ENCODE measurements at regions not wholly inside any gene's neighbourhood (a gene's known extent, or its start where the extent isn't known, plus 50 kb on each side); places are given as distances from the start of the nearest gene placed in this dataset.

GRCh38 chr6:78580923-78581322 is 286.4 kb upstream of the IRAK1BP1 start:
- peaks cover 7% of the 10 kb centered on the region; the same call in 1 of the 2 replicates for H3K4me1 ChIP-seq (ENCODE audit: insufficient read depth, low read length)
- no peak overlapping the region for H3K9ac ChIP-seq (ENCODE audit: low read depth, low read length)
- H3K9me3 ChIP-seq (ENCODE audit: control insufficient read depth, insufficient read depth, low read length) = no peaks in the 10 kb centered on the region; the same call in 1 of the 2 replicates
- H3K36me3 ChIP-seq (ENCODE audit: insufficient read depth, low read length) = no peaks in the 10 kb centered on the region

GRCh38 chr6:78583079-78583478 is 284.3 kb upstream of the IRAK1BP1 start:
- no peak overlapping the region for H3K9ac ChIP-seq (ENCODE audit: low read depth, low read length)
- no peaks in the 10 kb centered on the region for H3K36me3 ChIP-seq (ENCODE audit: insufficient read depth, low read length)
- no peaks in the 10 kb centered on the region; the same call in 1 of the 2 replicates for H3K9me3 ChIP-seq (ENCODE audit: control insufficient read depth, insufficient read depth, low read length)
- peaks cover 7% of the 10 kb centered on the region; the same call in 1 of the 2 replicates for H3K4me1 ChIP-seq (ENCODE audit: insufficient read depth, low read length)

DNA sequence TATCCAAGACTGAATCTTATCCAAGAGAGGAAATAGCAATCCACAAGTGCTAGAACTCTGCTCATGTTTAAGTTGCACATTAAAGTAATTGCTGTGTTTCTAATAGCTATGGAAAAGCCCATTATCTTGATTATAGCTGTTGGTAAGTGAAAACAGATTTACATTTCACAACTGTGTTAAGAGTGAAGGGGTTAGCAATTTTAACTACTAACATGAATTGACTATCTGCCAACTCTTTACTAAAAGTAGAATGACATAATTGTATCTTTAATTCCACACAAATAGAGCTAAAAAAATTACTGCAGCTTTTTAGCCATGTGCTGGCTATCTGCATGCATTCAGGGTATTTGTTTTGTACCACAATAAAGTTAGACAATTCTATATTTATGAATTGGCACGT is 277.9 kb upstream of the IRAK1BP1 start:
- Histone ChIP-seq H3K4me1 (ENCODE audit: insufficient read depth, low read length) (no peaks in the 10 kb centered on the region), H3K9me3 (ENCODE audit: control insufficient read depth, insufficient read depth, low read length) (no peaks in the 10 kb centered on the region), H3K36me3 (ENCODE audit: insufficient read depth, low read length) (no peaks in the 10 kb centered on the region), H3K9ac (ENCODE audit: low read depth, low read length) (no peak overlapping the region)

DNA sequence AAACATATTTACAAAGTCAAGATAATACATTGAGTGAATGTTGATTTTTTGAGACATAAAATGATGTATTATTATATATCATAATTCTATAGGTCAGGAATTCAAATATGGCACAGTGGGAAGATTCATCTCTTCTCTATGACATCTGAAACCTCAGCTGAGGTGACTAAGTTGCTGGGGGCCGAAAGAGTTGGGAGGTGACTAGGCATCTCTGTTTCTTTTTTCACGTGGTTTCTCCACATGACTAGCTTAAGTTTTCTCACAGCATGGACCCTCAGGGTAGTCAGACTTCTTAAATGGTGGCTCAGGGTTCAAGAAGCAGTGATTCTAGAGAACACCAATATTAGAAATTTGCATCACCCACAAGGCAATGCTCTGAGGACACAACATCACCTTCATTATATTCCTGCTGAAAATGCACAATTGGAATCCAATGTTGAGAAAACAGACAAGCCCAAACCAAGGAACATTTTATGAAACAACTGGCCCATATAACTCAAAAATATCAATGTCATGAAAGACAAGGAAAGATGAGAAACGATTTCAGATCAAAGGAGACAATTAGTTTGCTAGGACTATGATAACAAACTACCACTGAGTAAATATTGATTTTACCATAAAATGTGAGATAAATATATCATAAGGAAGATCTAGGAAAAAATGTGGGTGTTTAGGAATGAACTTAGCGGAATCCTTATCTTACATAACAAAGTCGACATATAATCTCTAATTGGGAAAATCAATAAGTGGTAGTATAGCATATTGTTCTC is 273.3 kb upstream of the IRAK1BP1 start:
- Histone ChIP-seq H3K4me1 (ENCODE audit: insufficient read depth, low read length) (no peaks in the 10 kb centered on the region), H3K36me3 (ENCODE audit: insufficient read depth, low read length) (no peaks in the 10 kb centered on the region), H3K9ac (ENCODE audit: low read depth, low read length) (no peak overlapping the region), H3K9me3 (ENCODE audit: control insufficient read depth, insufficient read depth, low read length) (no peaks in the 10 kb centered on the region)

GRCh38 chr6:78594668-78595066 is 272.7 kb upstream of the IRAK1BP1 start:
- Histone ChIP-seq H3K9ac (ENCODE audit: low read depth, low read length) (no peak overlapping the region), H3K36me3 (ENCODE audit: insufficient read depth, low read length) (no peaks in the 10 kb centered on the region), H3K9me3 (ENCODE audit: control insufficient read depth, insufficient read depth, low read length) (no peaks in the 10 kb centered on the region), H3K4me1 (ENCODE audit: insufficient read depth, low read length) (no peaks in the 10 kb centered on the region)

DNA sequence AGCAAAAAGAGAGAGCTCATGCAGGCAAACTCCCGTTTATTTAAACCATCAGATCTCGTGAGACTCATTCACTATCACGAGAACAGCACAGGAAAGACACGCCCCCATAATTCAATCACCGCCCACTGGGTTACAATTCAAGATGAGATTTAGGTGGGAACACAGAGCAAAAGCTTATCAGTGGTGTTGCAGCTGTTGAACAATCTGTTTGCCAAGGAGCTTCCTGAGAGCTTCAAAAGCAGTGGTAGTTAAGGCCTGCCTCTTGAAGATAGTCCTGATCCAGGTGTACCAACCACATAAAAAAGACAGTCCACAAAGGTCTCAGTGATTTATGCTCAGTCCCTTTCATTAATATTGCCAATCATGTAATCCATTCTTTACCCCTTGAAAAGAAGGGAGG is 269.4 kb upstream of the IRAK1BP1 start:
- Histone ChIP-seq H3K9ac (ENCODE audit: low read depth, low read length) (no peak overlapping the region), H3K36me3 (ENCODE audit: insufficient read depth, low read length) (no peaks in the 10 kb centered on the region), H3K9me3 (ENCODE audit: control insufficient read depth, insufficient read depth, low read length) (no peaks in the 10 kb centered on the region), H3K4me1 (ENCODE audit: insufficient read depth, low read length) (no peaks in the 10 kb centered on the region)

DNA sequence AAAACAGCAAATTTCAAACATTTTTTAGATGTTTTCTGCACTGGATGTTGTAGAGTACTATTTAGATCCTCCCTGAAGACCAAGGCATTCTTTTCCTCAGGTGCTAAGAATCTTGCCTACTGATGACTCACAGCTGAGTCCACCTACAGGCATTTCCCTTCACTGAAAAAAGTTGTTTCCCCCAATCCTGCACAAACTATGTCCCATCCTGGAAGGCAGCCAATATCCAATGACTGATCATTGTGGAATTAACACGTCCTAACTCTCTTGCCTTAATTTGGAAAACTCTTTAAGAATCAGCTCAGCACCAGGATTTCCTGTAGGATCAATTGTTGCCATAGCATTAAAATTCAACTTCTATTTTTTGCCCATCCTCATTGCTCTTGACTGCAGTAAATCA is 268.4 kb upstream of the IRAK1BP1 start:
- no peaks in the 10 kb centered on the region for H3K9me3 ChIP-seq (ENCODE audit: control insufficient read depth, insufficient read depth, low read length)
- no peak overlapping the region for H3K9ac ChIP-seq (ENCODE audit: low read depth, low read length)
- H3K4me1 ChIP-seq (ENCODE audit: insufficient read depth, low read length) = no peaks in the 10 kb centered on the region
- H3K36me3 ChIP-seq (ENCODE audit: insufficient read depth, low read length) = no peaks in the 10 kb centered on the region

- Histone ChIP-seq H3K9ac (ENCODE audit: low read depth, low read length) (no peak overlapping the region), H3K4me1 (ENCODE audit: insufficient read depth, low read length) (no peaks in the 10 kb centered on the region), H3K9me3 (ENCODE audit: control insufficient read depth, insufficient read depth, low read length) (no peaks in the 10 kb centered on the region), H3K36me3 (ENCODE audit: insufficient read depth, low read length) (no peaks in the 10 kb centered on the region)
Measured at GRCh38 chr6:78599526-78599925, 267.8 kb upstream of the IRAK1BP1 start.

- no peaks in the 10 kb centered on the region for H3K4me1 ChIP-seq (ENCODE audit: insufficient read depth, low read length)
- H3K9ac ChIP-seq (ENCODE audit: low read depth, low read length) = no peak overlapping the region
- no peaks in the 10 kb centered on the region for H3K36me3 ChIP-seq (ENCODE audit: insufficient read depth, low read length)
- no peaks in the 10 kb centered on the region for H3K9me3 ChIP-seq (ENCODE audit: control insufficient read depth, insufficient read depth, low read length)
Measured at GRCh38 chr6:78605909-78606446, 261.4 kb upstream of the IRAK1BP1 start.

- Histone ChIP-seq H3K4me1 (ENCODE audit: insufficient read depth, low read length) (no peaks in the 10 kb centered on the region), H3K9ac (ENCODE audit: low read depth, low read length) (no peak overlapping the region), H3K9me3 (ENCODE audit: control insufficient read depth, insufficient read depth, low read length) (no peaks in the 10 kb centered on the region), H3K36me3 (ENCODE audit: insufficient read depth, low read length) (no peaks in the 10 kb centered on the region)
Measured at GRCh38 chr6:78607189-78607588, 260.2 kb upstream of the IRAK1BP1 start.

- Histone ChIP-seq H3K4me1 (ENCODE audit: insufficient read depth, low read length) (no peaks in the 10 kb centered on the region), H3K36me3 (ENCODE audit: insufficient read depth, low read length) (no peaks in the 10 kb centered on the region), H3K9me3 (ENCODE audit: control insufficient read depth, insufficient read depth, low read length) (no peaks in the 10 kb centered on the region), H3K9ac (ENCODE audit: low read depth, low read length) (no peak overlapping the region)
Measured at GRCh38 chr6:78611102-78611620, 256.2 kb upstream of the IRAK1BP1 start.

GRCh38 chr6:78611886-78612480 is 255.4 kb upstream of the IRAK1BP1 start:
- Histone ChIP-seq H3K4me1 (ENCODE audit: insufficient read depth, low read length) (no peaks in the 10 kb centered on the region), H3K36me3 (ENCODE audit: insufficient read depth, low read length) (no peaks in the 10 kb centered on the region), H3K9ac (ENCODE audit: low read depth, low read length) (no peak overlapping the region), H3K9me3 (ENCODE audit: control insufficient read depth, insufficient read depth, low read length) (no peaks in the 10 kb centered on the region)

DNA sequence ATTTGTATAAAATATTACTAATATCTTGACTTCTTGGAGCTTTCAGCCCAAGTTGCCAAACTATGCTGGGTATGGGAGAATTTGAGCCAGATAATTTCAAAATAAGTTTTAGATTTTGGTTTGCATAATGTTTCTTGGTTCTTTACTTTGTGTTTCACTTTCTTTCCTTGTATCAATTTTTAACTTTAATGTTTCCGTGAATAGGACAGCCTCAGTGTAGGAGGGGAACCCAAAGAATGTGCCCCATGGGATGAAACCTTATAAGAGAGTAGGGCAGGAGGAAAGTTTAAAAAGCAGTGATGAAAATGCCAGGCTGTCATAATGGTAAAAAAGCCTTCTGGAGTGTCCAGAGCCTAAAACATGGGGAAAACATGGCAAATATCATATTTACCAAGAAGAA is 252.4 kb upstream of the IRAK1BP1 start:
- Histone ChIP-seq H3K9ac (ENCODE audit: low read depth, low read length) (no peak overlapping the region), H3K36me3 (ENCODE audit: insufficient read depth, low read length) (no peaks in the 10 kb centered on the region), H3K4me1 (ENCODE audit: insufficient read depth, low read length) (no peaks in the 10 kb centered on the region), H3K9me3 (ENCODE audit: control insufficient read depth, insufficient read depth, low read length) (no peaks in the 10 kb centered on the region)

DNA sequence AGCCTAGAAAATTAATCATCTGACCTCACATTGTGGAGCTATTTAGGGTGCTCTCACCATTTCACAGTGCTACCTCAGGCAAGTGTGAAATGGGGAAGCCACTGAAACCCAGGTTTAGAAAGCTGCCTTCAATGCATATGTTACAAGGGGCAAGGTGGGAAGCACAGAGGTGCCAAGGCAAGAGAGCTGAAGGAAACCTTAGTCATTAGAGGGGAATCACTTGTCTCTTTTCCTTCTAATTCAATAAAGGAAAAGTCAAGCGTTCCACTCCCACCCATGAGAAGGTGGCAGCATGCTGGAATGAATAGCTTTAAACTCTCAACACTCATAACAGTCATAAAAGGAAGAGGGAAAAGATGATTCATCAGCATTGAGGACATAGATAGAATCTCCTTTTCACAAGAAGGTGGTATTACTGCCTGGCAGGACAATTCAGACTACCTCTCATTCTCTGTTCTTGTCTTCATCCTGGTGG is 251.9 kb upstream of the IRAK1BP1 start:
- no peaks in the 10 kb centered on the region for H3K9me3 ChIP-seq (ENCODE audit: control insufficient read depth, insufficient read depth, low read length)
- H3K36me3 ChIP-seq (ENCODE audit: insufficient read depth, low read length) = no peaks in the 10 kb centered on the region
- H3K4me1 ChIP-seq (ENCODE audit: insufficient read depth, low read length) = no peaks in the 10 kb centered on the region
- no peak overlapping the region for H3K9ac ChIP-seq (ENCODE audit: low read depth, low read length)

GRCh38 chr6:78618970-78619369 is 248.4 kb upstream of the IRAK1BP1 start:
- H3K4me1 ChIP-seq (ENCODE audit: insufficient read depth, low read length) = no peaks in the 10 kb centered on the region
- H3K36me3 ChIP-seq (ENCODE audit: insufficient read depth, low read length) = no peaks in the 10 kb centered on the region
- no peak overlapping the region for H3K9ac ChIP-seq (ENCODE audit: low read depth, low read length)
- no peaks in the 10 kb centered on the region for H3K9me3 ChIP-seq (ENCODE audit: control insufficient read depth, insufficient read depth, low read length)

Measured in ES-I3 (cell line).